Adrenal gland (tissue), 9 donors: ENCODE measurements at regions not wholly inside any gene's neighbourhood (a gene's known extent, or its start where the extent isn't known, plus 50 kb on each side); places are given as distances from the start of the nearest gene placed in this dataset.

Experiments
- DNase-seq, 7 donors: peaks; one replicate each; pipeline ENCODE4 v3.0.0-alpha.2; 2019 to 2020
- H3K27ac ChIP-seq, 5 donors: fragments of 200-600 bp; sonication (generic) in 4 of 5; 1 replicate in 3 of 5; 2 replicates in 2 of 5; pipeline versions ENCODE4 v1.5.1 to v1.8.0; 2016 to 2020; ENCODE audit warnings: mild to moderate bottlenecking in 1 of 5
- H3K27me3 ChIP-seq: fragments of 200-600 bp; 2 replicates; pipeline ENCODE4 v1.8.0; 2021
- H3K36me3 ChIP-seq, 2 donors: fragments of 200-600 bp; replicated peaks in 1 of 2; 1 replicate in 1 of 2; 2 replicates in 1 of 2; pipeline versions ENCODE4 v1.5.1 to v1.8.0; 2018 to 2022
- H3K4me1 ChIP-seq, 2 donors: fragments of 200-600 bp; replicated peaks in 1 of 2; 1 replicate in 1 of 2; 2 replicates in 1 of 2; pipeline versions ENCODE4 v1.5.1 to v1.8.0; 2018 to 2021
- H3K4me3 ChIP-seq, 4 donors: fragments of 200-600 bp; sonication (generic) in 3 of 4; one replicate each; pipeline ENCODE4 v1.5.1; 2016 to 2018
- H3K9me3 ChIP-seq, 3 donors: fragments of 200-600 bp; sonication (generic) in 1 of 3; replicated peaks in 1 of 3; 1 replicate in 2 of 3; 2 replicates in 1 of 3; pipeline versions ENCODE4 v1.5.1 to v1.8.0; 2016 to 2021
- POLR2A ChIP-seq, 2 donors: fragments of 450-650 bp; IDR thresholded peaks; one replicate each; pipeline ENCODE4 v1.6.1; 2017; ENCODE audit warnings: antibody characterized with exemption in 2 of 2, mild to moderate bottlenecking in 2 of 2, moderate library complexity in 1 of 2
- WGBS, 4 donors: extraction: QIAGEN DNeasy Blood & Tissue Kit in 2 of 4; methylation state at CpG; one replicate each; pipeline versions ENCODE4 v1.1.5 to v1.1.7; 2013 to 2017; 5-methylcytosine and 5-hydroxymethylcytosine counted together
- intact Hi-C, 2 donors: fragments of 100-400 bp; cut with DNase I; formaldehyde crosslinking; loops; one replicate each; pipeline versions ENCODE4 v1.14.1 to v1.15.0; 2022 to 2023
- TF ChIP-seq, protein P1 (sequence below), 6 experiments: fragments of 450-650 bp in 4 of 6; fragments of 200-600 bp in 2 of 6; sonication (generic) in 1 of 6; IDR thresholded peaks; 1 replicate in 5 of 6; 2 replicates in 1 of 6; pipeline versions ENCODE4 v1.5.1 to v1.8.0; 2016 to 2021; ENCODE audit warnings: antibody characterized with exemption in 6 of 6, mild to moderate bottlenecking in 2 of 6, moderate library complexity in 1 of 6
- donor health status: healthy with polysubstance abuse.
- donor health status: Bipolar disorder and iron deficiency.
- donor health status: DM: yes; HTN: yes; CAD: no.
- donor health status: DM: no; HTN: no; CAD: no.
- donor health status: DM: no; HTN: no; CAD: no.

GRCh38 chr7:15977663-15978062 is 291.2 kb upstream of the MEOX2 start:
- H3K4me3 ChIP-seq = no peak overlapping the region
- H3K27me3 ChIP-seq = no peaks in the 10 kb centered on the region
- no peak overlapping the region for H3K27ac ChIP-seq
- no peak for TF ChIP-seq POLR2A (IDR thresholded peaks at IDR 0.05)
- TF ChIP-seq, protein P1, sequence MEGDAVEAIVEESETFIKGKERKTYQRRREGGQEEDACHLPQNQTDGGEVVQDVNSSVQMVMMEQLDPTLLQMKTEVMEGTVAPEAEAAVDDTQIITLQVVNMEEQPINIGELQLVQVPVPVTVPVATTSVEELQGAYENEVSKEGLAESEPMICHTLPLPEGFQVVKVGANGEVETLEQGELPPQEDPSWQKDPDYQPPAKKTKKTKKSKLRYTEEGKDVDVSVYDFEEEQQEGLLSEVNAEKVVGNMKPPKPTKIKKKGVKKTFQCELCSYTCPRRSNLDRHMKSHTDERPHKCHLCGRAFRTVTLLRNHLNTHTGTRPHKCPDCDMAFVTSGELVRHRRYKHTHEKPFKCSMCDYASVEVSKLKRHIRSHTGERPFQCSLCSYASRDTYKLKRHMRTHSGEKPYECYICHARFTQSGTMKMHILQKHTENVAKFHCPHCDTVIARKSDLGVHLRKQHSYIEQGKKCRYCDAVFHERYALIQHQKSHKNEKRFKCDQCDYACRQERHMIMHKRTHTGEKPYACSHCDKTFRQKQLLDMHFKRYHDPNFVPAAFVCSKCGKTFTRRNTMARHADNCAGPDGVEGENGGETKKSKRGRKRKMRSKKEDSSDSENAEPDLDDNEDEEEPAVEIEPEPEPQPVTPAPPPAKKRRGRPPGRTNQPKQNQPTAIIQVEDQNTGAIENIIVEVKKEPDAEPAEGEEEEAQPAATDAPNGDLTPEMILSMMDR (IDR thresholded peaks at IDR 0.05) = no peak
- peaks cover 0 to 5% (median 0%) of the 10 kb centered on the region in 3 donors for H3K9me3 ChIP-seq
- H3K36me3 ChIP-seq = no peaks in the 10 kb centered on the region
- no peak for DNase-seq
- WGBS, 4 donors = 60 to 71% (median 68%) methylated on average over 3 of the region's 3 CpGs
- peaks cover 0 to 8% of the 10 kb centered on the region in 2 donors for H3K4me1 ChIP-seq
- intact Hi-C loops = no loop called here

GRCh38 chr7:15972862-15973275 is 286.4 kb upstream of the MEOX2 start:
- no peak overlapping the region for H3K27ac ChIP-seq
- intact Hi-C loops = no loop called here

GRCh38 chr7:15967551-15967950 is 281.1 kb upstream of the MEOX2 start:
- no peak overlapping the region for H3K27ac ChIP-seq
- H3K36me3 ChIP-seq = no peaks in the 10 kb centered on the region
- H3K9me3 ChIP-seq = no peaks in the 10 kb centered on the region
- peaks cover 0 to 2% of the 10 kb centered on the region in 2 donors for H3K4me1 ChIP-seq
- WGBS, 4 donors = 72 to 80% (median 76%) methylated on average over 3 of the region's 3 CpGs
- TF ChIP-seq, protein P1 (IDR thresholded peaks at IDR 0.05) = no peak
- no peak for TF ChIP-seq POLR2A (IDR thresholded peaks at IDR 0.05)
- no peak for DNase-seq
- no peak overlapping the region for H3K4me3 ChIP-seq
- no peaks in the 10 kb centered on the region for H3K27me3 ChIP-seq
- intact Hi-C loops = no loop called here

More at GRCh38 chr7:15972862-15973275, 286.4 kb upstream of the MEOX2 start:
- 17 to 18% (median 18%) methylated on average over 3 of the region's 3 CpGs for WGBS, 4 donors
- DNase-seq = peak in 5 of 7 donors; percentile 18 to 54 (median 25)
- no peak overlapping the region for H3K4me3 ChIP-seq
- H3K4me1 ChIP-seq = peaks cover 0 to 10% of the 10 kb centered on the region in 2 donors
- H3K27me3 ChIP-seq = no peaks in the 10 kb centered on the region
- H3K36me3 ChIP-seq = no peaks in the 10 kb centered on the region
- TF ChIP-seq POLR2A (IDR thresholded peaks at IDR 0.05) = no peak
- TF ChIP-seq, protein P1 (IDR thresholded peaks at IDR 0.05) = no peak
- peaks cover 0 to 5% (median 0%) of the 10 kb centered on the region in 3 donors for H3K9me3 ChIP-seq

DNA sequence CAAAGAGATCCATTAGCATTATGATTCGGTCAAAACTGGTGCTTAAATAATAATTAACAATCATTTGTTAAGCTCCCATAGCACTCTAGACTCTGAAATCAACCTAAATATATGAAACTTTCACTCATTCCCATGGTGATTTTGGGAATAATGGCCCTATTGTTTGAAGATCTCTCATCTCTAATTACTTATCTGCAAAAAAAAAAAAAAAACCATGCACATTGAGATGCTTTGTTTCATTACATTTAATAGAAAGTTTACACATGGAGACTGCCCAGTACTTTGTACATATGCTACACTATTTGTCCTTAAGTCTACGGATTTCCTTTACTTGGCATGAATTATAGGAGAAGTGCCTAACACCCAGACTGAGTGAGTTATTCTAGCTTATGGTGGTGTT is 280.6 kb upstream of the MEOX2 start:
- 71 to 80% (median 75%) methylated on average over 2 of the region's 2 CpGs for WGBS, 4 donors
- H3K27ac ChIP-seq = no peak overlapping the region
- no peaks in the 10 kb centered on the region for H3K4me1 ChIP-seq
- TF ChIP-seq POLR2A (IDR thresholded peaks at IDR 0.05) = no peak
- TF ChIP-seq, protein P1 (IDR thresholded peaks at IDR 0.05) = no peak
- H3K27me3 ChIP-seq = no peaks in the 10 kb centered on the region
- intact Hi-C loops = no loop called here
- no peak for DNase-seq
- H3K4me3 ChIP-seq = no peak overlapping the region
- H3K9me3 ChIP-seq = no peaks in the 10 kb centered on the region
- no peaks in the 10 kb centered on the region for H3K36me3 ChIP-seq
